MG63 (cell line): ENCODE measurements at regions not wholly inside any gene's neighbourhood (a gene's known extent, or its start where the extent isn't known, plus 50 kb on each side); places are given as distances from the start of the nearest gene placed in this dataset.

Experiments
- DNase-seq: peaks from one replicate; pipeline ENCODE4 v3.0.0-alpha.2; 2020
- H3K27me3 ChIP-seq: fragments of 250-450 bp; sonication (Bioruptor Pico); 2 replicates; pipeline ENCODE4 v1.5.1; 2020; ENCODE audit warnings: mild to moderate bottlenecking, moderate library complexity
- H3K36me3 ChIP-seq: fragments of 250-450 bp; sonication (Bioruptor Pico); 2 replicates; pipeline ENCODE4 v1.5.1; 2020; ENCODE audit warnings: mild to moderate bottlenecking, moderate library complexity
- H3K4me3 ChIP-seq: fragments of 250-450 bp; sonication (Bioruptor Pico); 2 replicates; pipeline ENCODE4 v1.5.1; 2020; ENCODE audit warnings: mild to moderate bottlenecking, moderate library complexity
- H3K9me3 ChIP-seq: fragments of 250-450 bp; sonication (Bioruptor Pico); 2 replicates; pipeline ENCODE4 v1.5.1; 2020; ENCODE audit warnings: mild to moderate bottlenecking, moderate library complexity

GRCh38 chr2:19021100-19021476 lies 337.3 kb downstream of the OSR1 start:
- no peaks in the 10 kb centered on the region for H3K36me3 ChIP-seq
- DNase-seq, result peak; percentile 59
- no peaks in the 10 kb centered on the region for H3K9me3 ChIP-seq
- H3K4me3 ChIP-seq, result no peak overlapping the region
- no peaks in the 10 kb centered on the region for H3K27me3 ChIP-seq

- H3K36me3 ChIP-seq, result no peaks in the 10 kb centered on the region
- H3K4me3 ChIP-seq, result no peak overlapping the region
- no peaks in the 10 kb centered on the region for H3K27me3 ChIP-seq
- DNase-seq, result no peak
- H3K9me3 ChIP-seq, result no peaks in the 10 kb centered on the region
Measured at GRCh38 chr2:19020144-19021099, 338.0 kb downstream of the OSR1 start.

GRCh38 chr2:19009510-19009909 lies 348.9 kb downstream of the OSR1 start:
- Histone ChIP-seq H3K36me3 (no peaks in the 10 kb centered on the region), H3K9me3 (no peaks in the 10 kb centered on the region), H3K27me3 (no peaks in the 10 kb centered on the region), H3K4me3 (no peak overlapping the region)
- no peak for DNase-seq

- Histone ChIP-seq H3K9me3 (no peaks in the 10 kb centered on the region), H3K36me3 (no peaks in the 10 kb centered on the region), H3K4me3 (no peak overlapping the region), H3K27me3 (no peaks in the 10 kb centered on the region)
- no peak for DNase-seq
Measured at GRCh38 chr2:19003554-19003953, 354.9 kb downstream of the OSR1 start.

- no peaks in the 10 kb centered on the region for H3K36me3 ChIP-seq
- H3K4me3 ChIP-seq, result no peak overlapping the region
- H3K9me3 ChIP-seq, result no peaks in the 10 kb centered on the region
- DNase-seq, result no peak
- no peaks in the 10 kb centered on the region for H3K27me3 ChIP-seq
Measured at GRCh38 chr2:19000776-19001175, 357.6 kb downstream of the OSR1 start.

- no peaks in the 10 kb centered on the region for H3K27me3 ChIP-seq
- no peaks in the 10 kb centered on the region for H3K9me3 ChIP-seq
- DNase-seq, result no peak
- no peaks in the 10 kb centered on the region for H3K36me3 ChIP-seq
- H3K4me3 ChIP-seq, result no peak overlapping the region
Measured at GRCh38 chr2:18999198-18999597, 359.2 kb downstream of the OSR1 start.

GRCh38 chr2:18998491-18998890 lies 359.9 kb downstream of the OSR1 start:
- no peaks in the 10 kb centered on the region for H3K36me3 ChIP-seq
- H3K9me3 ChIP-seq, result no peaks in the 10 kb centered on the region
- DNase-seq, result no peak
- no peaks in the 10 kb centered on the region for H3K27me3 ChIP-seq
- no peak overlapping the region for H3K4me3 ChIP-seq

GRCh38 chr2:18993756-18994338 lies 364.6 kb downstream of the OSR1 start:
- H3K36me3 ChIP-seq, result no peaks in the 10 kb centered on the region
- no peak for DNase-seq
- H3K27me3 ChIP-seq, result no peaks in the 10 kb centered on the region
- H3K4me3 ChIP-seq, result no peak overlapping the region
- H3K9me3 ChIP-seq, result no peaks in the 10 kb centered on the region

GRCh38 chr2:18991177-18992168 lies 366.9 kb downstream of the OSR1 start:
- Histone ChIP-seq H3K9me3 (no peaks in the 10 kb centered on the region), H3K27me3 (no peaks in the 10 kb centered on the region), H3K36me3 (no peaks in the 10 kb centered on the region), H3K4me3 (no peak overlapping the region)
- DNase-seq, result peak; percentile 79

- Histone ChIP-seq H3K9me3 (no peaks in the 10 kb centered on the region), H3K36me3 (no peaks in the 10 kb centered on the region), H3K4me3 (no peak overlapping the region), H3K27me3 (no peaks in the 10 kb centered on the region)
- DNase-seq, result no peak
Measured at GRCh38 chr2:18988631-18989232, 369.7 kb downstream of the OSR1 start.

- DNase-seq, result peak; percentile 88
- Histone ChIP-seq H3K4me3 (no peak overlapping the region), H3K36me3 (no peaks in the 10 kb centered on the region), H3K27me3 (no peaks in the 10 kb centered on the region), H3K9me3 (no peaks in the 10 kb centered on the region)
Measured at GRCh38 chr2:18987592-18988073, 370.8 kb downstream of the OSR1 start.

GRCh38 chr2:18987016-18987415 lies 371.4 kb downstream of the OSR1 start:
- no peak for DNase-seq

GRCh38 chr2:18986046-18986445 lies 372.4 kb downstream of the OSR1 start:
- no peaks in the 10 kb centered on the region for H3K36me3 ChIP-seq
- H3K9me3 ChIP-seq, result no peaks in the 10 kb centered on the region
- no peak overlapping the region for H3K4me3 ChIP-seq
- no peak for DNase-seq
- H3K27me3 ChIP-seq, result no peaks in the 10 kb centered on the region

More at GRCh38 chr2:18987016-18987415, 371.4 kb downstream of the OSR1 start:
- no peak overlapping the region for H3K4me3 ChIP-seq
- H3K27me3 ChIP-seq, result no peaks in the 10 kb centered on the region
- no peaks in the 10 kb centered on the region for H3K36me3 ChIP-seq
- no peaks in the 10 kb centered on the region for H3K9me3 ChIP-seq

GRCh38 chr2:18980786-18981430 lies 377.5 kb downstream of the OSR1 start:
- Histone ChIP-seq H3K4me3 (no peak overlapping the region), H3K36me3 (no peaks in the 10 kb centered on the region), H3K27me3 (no peaks in the 10 kb centered on the region), H3K9me3 (no peaks in the 10 kb centered on the region)
- no peak for DNase-seq

- no peak for DNase-seq
- Histone ChIP-seq H3K27me3 (no peaks in the 10 kb centered on the region), H3K4me3 (no peak overlapping the region), H3K9me3 (no peaks in the 10 kb centered on the region), H3K36me3 (no peaks in the 10 kb centered on the region)
Measured at GRCh38 chr2:18980104-18980785, 378.2 kb downstream of the OSR1 start.
